Astrocyte of the hippocampus (primary cell): ENCODE measurements at regions not wholly inside any gene's neighbourhood (a gene's known extent, or its start where the extent isn't known, plus 50 kb on each side); places are given as distances from the start of the nearest gene placed in this dataset.

Experiments
- DNase-seq: peaks from one replicate; pipeline ENCODE4 v3.0.0; 2011; ENCODE audit warnings: low read depth, low spot score

DNA sequence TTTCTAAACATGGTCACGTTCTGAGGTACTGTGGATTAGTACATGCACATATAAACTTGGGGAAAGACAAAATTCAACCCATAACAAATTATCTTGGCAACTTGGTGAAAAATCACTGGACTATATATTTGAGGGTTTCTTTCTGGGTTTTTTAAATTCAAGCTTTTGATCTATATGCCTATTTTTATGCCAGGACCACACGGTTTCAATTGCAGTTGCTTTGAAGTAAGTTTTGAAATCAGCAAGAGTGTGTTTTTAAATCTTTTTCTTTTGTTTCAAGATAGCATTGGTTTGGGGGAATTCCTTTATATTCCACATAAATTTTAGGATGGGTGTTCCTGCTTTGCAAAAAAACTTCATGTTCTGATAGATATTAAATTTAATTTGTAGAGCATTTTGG, 406.4 kb upstream of the VWC2 start:
- DNase-seq: no peak

DNA sequence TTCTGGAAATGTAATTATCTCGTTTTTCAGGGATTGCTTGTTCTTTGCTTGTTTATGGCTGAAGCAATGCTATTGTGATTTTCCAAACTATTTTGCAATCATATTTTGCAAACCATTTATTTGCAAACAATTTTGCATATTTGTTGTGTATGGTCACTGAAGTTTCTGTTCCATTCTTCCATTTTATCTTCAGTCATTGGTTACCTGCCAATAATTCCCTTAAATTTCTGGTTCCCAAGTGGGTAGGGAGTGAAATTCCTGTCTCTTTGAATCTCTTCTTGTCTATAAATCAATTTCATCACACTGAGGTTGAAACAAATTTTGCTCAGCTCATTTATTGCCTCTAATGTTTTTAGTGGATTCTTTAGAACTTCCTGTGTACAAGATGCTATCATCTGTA, 401.7 kb upstream of the VWC2 start:
- DNase-seq: no peak

DNA sequence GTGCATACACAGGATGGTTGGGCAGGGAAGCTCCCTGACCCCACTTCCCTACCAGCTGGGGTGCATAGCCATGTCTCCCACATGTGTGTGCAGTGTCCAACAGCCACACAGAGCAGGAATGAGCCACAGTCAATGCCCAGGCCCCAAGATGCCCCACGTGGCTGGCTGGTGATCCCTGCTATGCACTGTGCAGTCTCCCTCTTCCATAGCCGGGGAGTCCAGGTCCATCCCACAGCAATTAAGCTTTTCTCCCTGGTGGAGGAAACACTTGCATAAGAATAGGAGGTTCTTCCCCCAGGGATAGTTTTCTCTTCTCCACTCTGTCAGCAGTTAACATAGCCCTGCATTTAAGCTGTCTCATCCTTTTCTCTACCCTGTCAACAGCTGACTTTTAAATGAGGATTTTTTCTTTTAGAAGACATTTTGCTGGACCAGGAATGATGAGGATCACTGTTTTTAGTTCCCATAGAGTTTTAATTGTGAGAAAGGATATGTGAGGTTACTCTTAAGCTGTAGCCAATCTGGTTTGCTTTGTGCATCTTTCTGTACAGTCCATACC, 396.5 kb upstream of the VWC2 start:
- DNase-seq: no peak

DNA sequence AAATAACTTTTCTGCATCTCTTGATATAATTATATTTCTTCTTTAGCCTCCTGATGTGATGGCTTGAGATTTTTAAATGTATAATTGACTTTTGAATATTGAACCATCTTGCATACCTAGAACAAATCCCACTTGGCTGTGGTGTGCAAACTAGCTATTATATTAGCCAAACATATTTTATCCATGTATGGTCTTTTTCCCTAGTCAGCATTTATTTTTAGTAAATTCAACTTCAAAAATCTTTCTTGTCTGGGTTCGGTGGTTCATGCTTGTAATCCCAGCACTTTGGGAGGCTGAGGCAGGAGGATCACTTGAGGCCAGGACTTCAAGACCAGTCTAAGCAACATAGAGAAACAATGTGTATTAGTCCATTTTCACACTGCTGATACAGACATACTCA, 386.6 kb upstream of the VWC2 start:
- no peak for DNase-seq

DNA sequence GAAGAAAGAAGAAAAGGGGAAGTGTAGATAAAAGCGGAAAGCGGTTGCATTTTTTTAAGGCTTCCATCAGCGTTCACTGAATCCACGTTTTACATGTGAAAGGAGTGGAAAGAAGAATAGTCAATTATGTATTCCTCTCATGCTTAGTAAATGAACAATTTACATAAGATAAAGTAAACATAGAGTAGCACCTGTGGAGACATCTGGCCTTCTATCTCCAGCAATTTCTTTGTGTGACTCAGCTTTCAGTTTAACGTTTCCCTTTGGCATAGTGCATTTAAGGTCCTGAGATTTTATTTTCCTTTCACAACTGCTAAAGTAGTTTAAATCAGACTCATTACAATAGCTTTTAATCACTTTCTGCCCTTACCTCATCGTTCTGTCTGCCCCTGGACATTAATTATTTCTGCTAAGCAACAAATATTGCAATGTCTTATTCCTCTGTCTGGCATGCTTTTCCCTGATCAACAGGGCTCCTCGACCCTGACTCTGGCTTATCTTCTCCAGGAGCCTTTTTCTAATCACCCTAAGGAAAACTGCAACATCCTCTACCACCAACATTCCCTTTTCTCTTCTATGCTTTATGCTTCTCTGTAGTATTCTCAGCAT, 383.5 kb upstream of the VWC2 start:
- DNase-seq: no peak

DNA sequence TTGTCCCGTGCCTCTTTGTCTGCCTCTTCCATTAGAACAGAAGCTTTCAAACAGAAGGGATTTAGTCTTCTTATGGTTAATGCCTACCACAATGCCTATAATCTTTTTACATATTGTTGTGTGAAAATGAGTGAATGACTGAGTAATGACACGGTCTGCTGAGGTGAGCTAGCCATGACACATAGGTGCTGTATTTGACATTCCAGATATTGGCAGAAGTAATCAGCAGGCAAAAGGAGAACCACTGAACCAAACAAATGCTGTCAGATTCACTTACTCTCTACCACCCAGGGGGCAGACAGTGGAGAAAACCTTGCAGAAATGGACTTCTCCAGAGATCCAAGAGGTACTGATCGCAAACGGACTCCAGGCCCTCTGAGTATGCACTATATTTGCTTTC, 377.2 kb upstream of the VWC2 start:
- DNase-seq: no peak

DNA sequence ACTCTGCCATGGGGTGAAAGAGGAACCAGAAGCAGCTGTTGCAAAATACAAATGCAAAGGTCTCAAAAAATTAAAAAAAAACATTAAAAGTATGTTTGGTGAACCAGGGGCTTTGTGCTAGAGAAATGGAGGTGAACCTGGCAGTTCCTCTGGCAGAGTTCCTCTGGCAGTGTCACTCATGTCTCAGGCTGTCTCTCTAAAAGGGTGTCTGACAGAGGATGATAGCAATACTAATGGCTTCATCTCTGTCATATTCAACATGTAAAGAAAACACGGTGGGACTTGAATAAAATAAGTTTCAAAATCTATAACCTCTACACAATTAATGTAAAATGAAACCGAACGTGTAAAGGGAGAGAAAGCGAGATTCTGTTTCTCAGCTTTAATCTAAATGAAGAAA, 375.7 kb upstream of the VWC2 start:
- no peak for DNase-seq

DNA sequence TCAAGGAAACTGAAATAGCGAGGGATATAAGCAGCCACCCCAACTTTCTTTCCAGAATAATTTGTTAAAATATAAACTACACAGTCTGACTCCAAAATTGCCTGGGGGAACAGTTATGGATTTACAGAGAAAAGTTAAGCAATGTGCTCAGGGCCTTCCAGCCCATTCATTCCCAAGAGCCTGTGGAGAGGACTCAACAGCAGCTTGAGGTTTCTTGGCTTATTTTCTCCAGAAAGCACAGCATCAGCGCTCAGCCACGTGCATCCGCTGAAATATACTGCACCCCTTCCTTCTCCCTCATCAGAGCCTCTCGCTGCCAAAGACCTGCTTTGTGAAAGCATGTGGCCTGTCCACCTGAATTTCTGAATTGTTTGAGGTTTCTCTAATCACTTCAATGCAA, 375.2 kb upstream of the VWC2 start:
- peak; percentile 0 for DNase-seq

DNA sequence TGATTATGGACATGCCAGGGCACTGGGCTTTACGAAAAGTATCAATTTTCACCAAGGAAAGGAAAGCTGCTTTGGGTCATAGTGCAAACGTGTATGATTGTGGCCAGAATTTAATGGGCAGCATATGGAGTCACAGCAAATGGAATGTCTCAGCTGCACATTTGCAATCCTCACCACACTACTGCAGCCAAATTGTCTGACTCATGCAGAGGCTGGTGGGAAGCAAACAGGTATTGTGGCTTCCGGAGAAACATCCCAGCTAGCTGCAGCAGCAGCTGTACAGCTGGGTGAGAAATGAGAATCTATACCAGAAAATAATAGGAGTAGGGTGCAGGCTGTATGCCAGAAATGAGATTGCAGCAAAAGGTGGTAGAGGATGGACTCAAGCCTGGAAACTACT, 374.7 kb upstream of the VWC2 start:
- DNase-seq: peak; percentile 48

DNA sequence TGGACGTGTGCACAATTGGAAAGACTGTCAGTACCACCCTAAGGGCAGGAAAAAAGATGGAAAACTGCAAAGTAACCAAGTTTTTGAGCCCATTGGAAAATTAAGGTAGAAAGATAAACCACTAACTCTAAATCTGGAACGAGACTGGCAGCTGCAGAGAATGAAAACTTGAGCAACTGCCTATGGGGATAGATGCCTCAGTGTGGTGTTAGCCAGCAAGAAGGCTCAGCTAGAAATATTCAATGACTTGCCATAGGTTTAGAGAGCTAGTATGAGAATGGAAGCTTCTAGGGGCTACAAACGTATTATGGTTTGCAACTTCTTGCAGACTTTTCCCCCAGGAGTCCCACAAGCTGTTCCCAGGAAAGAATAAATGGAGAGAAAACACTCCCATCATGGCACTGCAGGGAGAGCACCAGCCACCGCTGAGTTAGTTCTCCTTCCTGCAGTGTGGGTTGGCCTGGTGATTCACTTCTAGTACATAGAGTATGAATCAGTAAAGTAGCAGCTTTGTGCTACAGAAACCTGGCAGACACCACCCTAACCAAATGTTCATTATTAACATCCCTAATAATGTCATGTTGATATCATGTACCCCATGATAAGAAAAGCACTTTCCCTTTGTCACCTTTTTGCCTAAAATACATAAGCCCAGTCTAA, 372.4 kb upstream of the VWC2 start:
- peak; percentile 0 for DNase-seq

DNA sequence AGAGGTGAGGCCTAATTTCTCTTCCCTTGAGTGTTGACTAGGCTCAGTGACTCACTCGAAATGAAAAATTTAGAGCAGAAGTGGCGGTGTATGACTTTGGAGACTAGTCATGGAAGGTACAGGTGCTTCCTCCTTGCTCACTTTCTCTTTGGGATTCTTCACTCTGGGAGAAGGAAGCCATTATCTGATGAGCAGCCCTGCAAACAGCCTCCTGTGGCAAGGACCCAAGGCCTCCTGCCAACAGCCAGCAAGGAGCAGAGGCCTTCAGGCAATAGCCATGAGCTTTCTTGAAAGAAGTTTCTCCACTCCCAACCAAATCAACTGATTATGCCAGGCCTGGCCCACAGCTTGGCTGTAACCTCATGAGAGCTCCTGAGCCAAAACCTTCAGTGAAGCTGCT, 369.6 kb upstream of the VWC2 start:
- no peak for DNase-seq

DNA sequence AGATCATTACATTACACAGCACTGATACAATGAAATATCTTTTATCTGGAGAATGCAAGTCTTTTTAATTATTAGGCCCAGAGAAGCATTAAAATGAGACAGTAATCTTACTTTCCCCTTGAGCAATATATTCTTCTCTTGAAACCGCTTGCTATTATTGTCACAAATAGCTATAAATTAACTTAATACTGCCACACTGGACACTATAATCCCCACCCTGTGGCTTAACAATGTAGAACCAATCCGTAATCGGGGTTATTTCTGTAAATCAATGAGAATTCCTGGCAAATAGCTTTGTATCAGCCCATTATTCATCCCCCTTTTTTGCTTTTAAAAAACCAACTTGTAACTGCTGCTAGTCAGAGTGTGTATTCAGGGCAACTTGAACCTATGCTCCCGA, 366.2 kb upstream of the VWC2 start:
- no peak for DNase-seq

DNA sequence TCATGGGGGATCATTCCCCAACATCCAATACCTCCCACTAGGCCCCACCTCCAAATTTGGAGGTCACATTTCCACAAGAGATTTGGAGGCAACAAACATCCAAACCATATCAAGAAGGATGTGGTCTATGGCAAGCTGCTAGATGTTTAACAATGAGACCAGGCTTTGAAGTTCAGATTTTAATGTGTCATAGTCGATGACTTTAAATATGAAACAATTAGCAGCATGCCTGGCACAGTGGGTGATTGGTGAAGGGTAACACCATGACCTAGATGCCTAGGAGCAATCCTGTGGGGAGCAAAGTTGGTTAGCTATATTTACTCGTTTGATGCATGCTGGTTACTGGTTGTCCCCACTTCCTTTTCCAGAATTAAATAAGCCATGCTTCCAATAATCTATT, 356.4 kb upstream of the VWC2 start:
- no peak for DNase-seq

DNA sequence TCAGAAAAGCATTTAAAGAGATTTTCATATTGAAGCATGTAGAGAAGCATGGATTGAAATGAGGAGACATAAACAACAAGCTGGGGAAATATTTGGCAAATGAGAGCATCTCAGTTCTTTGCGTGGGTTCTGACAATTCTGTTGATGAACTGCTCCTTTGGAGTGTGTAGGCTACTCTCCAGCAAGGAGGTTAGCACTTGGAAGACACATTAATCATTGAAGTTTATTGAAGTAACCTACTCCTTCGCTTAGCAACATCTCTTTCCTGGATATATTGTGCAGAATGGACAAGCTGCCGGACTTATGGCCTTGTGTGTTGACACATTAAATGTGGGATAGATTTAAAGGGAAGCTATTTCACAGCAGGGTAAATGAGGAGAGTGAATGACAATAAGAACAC, 354.5 kb upstream of the VWC2 start:
- no peak for DNase-seq

DNA sequence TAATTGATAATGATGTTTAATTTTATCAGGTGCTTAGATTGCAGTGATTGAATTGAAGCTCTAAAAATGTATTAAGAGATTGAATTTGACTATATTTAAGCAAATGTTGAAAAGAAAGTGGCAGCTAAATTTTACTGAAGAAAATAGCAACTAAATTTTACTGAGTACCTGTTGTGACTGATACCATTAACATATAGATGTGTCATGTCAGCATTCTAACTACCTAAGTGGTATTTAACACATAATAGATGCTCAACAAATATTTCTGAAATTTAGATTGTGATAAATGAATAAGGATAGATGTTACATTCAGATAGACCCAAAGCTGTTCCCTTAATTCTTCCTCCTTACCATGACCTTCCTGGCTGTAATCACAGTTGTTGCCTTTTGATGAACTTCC, 350.9 kb upstream of the VWC2 start:
- DNase-seq: no peak

DNA sequence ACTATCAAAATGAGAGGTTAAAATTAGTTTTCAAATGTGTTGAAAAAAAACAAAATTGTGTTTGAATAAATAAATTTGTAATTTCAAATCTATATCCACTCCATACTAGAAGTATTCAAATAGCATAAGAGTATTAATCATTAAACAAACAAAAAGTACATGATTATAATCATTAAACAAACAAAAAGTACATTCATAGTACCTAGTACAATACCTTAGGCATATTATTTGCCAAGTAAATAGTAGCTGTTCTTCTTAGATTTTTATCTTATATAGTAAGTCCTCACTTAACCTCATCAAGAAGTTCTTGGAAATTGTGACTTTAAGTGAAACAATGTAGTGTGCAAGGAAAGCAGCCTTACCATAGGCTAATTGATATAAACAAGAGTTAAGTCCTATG, 349.3 kb upstream of the VWC2 start:
- no peak for DNase-seq

DNA sequence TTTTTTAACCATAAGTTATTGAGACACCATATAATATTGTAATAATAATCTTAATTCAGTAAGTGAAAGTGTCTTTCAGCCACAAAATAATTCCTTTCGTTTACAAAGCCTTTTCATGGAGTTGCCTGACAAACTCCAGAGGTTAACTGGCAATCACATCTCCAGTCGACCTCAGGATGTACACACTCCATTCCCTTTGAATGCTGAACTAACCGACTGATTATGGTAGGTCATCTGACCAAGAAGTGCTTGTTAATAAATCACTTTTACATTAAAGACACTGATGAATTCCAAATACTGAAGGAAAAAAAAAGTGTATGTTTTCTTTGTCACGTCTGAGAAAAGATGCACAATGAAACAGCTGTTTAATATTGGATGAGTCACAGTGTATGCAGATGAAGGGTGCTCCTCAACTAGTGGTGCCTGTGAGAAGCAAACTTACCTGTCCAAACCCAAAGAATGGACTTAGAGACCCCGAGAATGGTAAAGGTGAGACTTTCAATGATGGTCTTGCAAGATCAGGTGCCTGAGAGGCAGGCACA, 348.1 kb upstream of the VWC2 start:
- no peak for DNase-seq

DNA sequence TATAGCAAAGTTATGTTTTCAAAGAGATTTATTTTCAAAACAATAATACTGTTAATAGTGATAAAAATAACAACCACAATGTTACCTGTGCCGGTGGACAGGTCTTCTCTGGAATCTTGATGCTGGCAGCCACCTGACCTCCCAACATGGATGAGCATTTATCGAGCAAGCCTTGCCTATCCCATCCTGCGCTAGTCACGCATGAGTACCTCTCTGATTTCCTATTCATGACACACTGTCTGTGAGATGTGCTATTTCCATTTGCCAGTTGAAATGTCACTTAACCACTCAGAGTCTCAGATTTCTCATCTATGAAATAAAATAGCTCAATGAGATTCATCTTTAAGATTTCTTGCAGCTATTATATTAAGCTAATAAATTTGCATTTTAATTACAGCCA, 341.2 kb upstream of the VWC2 start:
- DNase-seq: no peak

DNA sequence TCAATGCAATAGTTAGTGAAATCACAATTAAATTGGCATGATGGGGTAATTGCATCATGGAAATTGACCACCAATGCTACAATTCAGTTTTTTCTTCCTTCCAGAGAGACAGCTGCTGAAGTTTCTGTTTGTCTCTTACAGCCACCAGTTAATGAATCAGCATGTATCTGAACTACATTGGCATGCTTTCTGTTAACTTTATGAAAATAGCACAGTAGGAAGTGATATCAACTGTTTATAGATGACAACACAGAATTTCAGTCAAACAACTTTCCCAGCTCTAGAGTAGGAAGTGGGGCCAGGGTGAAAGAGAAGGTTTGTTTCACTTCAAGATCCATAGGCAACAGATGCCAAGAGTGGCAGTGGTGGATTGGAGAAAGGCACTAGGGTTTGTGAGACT, 339.6 kb upstream of the VWC2 start:
- DNase-seq: no peak

DNA sequence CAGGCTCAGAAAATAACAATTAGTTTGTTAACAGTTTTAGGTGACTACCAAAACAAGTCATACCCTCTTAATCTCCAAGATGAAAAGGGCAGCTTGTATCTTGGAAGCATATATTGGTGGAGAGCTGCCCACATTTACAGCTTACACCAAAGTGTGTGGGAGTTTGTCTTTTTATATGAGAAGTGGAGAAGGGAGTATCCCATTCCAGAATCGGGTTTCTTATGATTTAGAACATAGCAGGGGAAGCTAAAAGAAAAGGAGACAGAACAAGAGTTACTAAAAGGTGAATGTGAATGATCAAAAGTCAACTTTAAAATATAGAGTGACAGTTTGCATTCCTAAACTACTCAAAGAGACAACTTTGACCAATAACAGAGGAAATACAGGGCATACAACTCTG, 338.6 kb upstream of the VWC2 start:
- no peak for DNase-seq

DNA sequence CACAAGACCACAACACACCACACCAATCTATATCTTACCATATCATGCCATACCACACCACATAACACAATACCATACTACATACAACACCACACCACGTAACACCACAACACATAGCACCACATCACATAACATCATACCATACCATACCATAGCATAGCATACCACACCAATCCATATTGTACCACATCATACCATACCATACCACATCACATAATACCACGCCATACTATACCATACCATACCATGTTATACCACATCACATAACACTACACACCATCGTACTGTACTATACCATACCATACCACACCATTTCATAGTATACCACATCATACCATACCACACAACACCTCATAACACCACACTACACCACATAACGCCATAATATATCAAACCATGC, 335.2 kb upstream of the VWC2 start:
- DNase-seq: no peak

DNA sequence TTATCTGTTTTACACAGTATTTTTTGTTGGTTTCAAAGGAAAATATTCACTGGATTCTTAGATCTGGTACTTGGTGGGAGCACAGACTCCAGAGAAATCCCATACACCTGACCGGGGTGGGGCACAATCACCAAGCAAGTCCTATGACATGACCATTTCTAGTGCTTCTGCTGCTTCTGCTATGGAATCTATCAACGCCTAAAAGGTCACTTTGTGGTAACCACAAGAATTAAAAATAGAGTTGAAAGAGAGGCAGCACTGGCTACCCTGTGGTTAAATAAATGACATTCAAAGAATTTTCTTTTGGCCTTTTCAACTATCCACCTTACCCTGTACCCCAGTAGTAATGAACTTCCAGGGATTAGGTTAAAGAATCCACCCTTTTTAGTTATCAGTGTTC, 329.9 kb upstream of the VWC2 start:
- no peak for DNase-seq

DNA sequence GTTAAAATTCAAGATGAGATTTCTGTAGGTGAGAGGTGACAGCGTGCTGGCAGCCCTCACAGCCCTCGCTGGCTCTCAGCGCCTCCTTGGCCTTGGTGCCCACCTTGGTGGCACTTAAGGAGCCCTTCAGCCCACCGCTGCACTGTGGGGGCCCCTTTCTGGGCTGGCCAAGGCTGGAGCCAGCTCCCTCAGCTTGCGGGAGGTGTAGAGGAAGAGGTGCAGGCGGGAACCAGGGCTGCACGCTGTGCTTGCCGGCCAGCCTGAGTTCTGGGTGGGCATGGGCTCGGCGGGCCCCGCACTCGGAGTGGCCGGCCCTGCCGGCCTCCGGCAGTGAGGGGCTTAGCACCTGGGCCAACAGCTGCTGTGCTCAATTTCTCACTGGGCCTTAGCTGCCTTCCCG, 320.0 kb upstream of the VWC2 start:
- DNase-seq: no peak
